T-helper 17 cell (primary cell): ENCODE measurements at regions not wholly inside any gene's neighbourhood (a gene's known extent, or its start where the extent isn't known, plus 50 kb on each side); places are given as distances from the start of the nearest gene placed in this dataset.
"Not testable (repeated sequence)": the region's sequence is repeated elsewhere in the genome, so short reads cannot be mapped to it uniquely, and the experiment has no call there.

Experiments
- ATAC-seq: fragments of 150-1000 bp; cut with Tn5 transposase; 2 replicates; pipeline ENCODE4 v1.10.0; 2021; ENCODE audit warnings: mild to moderate bottlenecking, moderate library complexity
- DNase-seq, 3 donors: peaks; one replicate each; pipeline versions ENCODE4 v3.0.0 to v3.0.0-alpha.2; 2020 to 2021
- H3K9me3 ChIP-seq: one replicate; pipeline ENCODE4 v1.7.0; 2013; ENCODE audit warnings: low read length, mild to moderate bottlenecking; ENCODE audit not compliant: control insufficient read depth, poor library complexity, severe bottlenecking
- H3K27ac Mint-ChIP-seq: one replicate; pipeline ENCODE4 v1.8.0; 2022; ENCODE audit warnings: mild to moderate bottlenecking, moderate library complexity, mixed read lengths
- H3K27me3 Mint-ChIP-seq: one replicate; pipeline ENCODE4 v1.8.0; 2022; ENCODE audit warnings: mixed read lengths
- H3K36me3 Mint-ChIP-seq: one replicate; pipeline ENCODE4 v1.8.0; 2022; ENCODE audit warnings: low read depth, mixed read lengths
- H3K4me1 Mint-ChIP-seq: one replicate; pipeline ENCODE4 v1.8.0; 2022; ENCODE audit warnings: mild to moderate bottlenecking, mixed read lengths
- H3K4me3 Mint-ChIP-seq: one replicate; pipeline ENCODE4 v1.8.0; 2022; ENCODE audit warnings: mild to moderate bottlenecking, moderate library complexity, mixed read lengths

- DNase-seq, H3K27ac Mint-ChIP-seq, H3K9me3 ChIP-seq, ATAC-seq, H3K36me3 Mint-ChIP-seq, H3K27me3 Mint-ChIP-seq, H3K4me1 Mint-ChIP-seq, H3K4me3 Mint-ChIP-seq: not testable (repeated sequence)
Measured at GRCh38 chr13:86253497-86253896, 454.3 kb upstream of the SLITRK6 start.

- not testable (repeated sequence) for H3K27me3 Mint-ChIP-seq, H3K4me1 Mint-ChIP-seq, H3K36me3 Mint-ChIP-seq, H3K4me3 Mint-ChIP-seq, ATAC-seq, DNase-seq, H3K27ac Mint-ChIP-seq, H3K9me3 ChIP-seq
Measured at GRCh38 chr13:86255820-86256219, 456.6 kb upstream of the SLITRK6 start.

DNA sequence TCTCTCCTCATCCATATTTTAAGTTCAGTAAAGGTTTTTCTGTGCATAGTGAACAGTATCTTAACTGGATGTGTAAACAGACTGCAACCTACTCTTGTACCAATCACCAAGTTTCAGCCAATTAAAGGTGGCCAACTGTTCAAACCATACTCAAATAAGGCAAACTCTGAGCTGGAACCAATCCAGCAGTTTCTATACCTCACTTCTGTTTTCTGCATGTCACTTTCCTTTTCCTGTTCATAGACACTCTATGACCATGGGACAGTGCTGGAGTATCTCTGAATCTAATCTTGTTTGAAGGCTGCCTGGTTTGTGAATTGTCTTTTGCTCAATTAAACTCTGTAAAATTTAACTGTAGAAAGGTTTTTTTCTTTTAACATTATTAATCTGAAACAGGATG, 470.3 kb upstream of the SLITRK6 start:
- no peaks in the 10 kb centered on the region for H3K27me3 Mint-ChIP-seq
- ATAC-seq, result no peak
- no peak overlapping the region for H3K27ac Mint-ChIP-seq
- H3K36me3 Mint-ChIP-seq, result no peaks in the 10 kb centered on the region
- no peaks in the 10 kb centered on the region for H3K4me1 Mint-ChIP-seq
- no peak overlapping the region for H3K4me3 Mint-ChIP-seq
- no peaks in the 10 kb centered on the region for H3K9me3 ChIP-seq
- no peak for DNase-seq

GRCh38 chr13:86282442-86282841, 483.2 kb upstream of the SLITRK6 start:
- no peaks in the 10 kb centered on the region for H3K4me1 Mint-ChIP-seq
- DNase-seq (no peak), ATAC-seq (no peak)
- no peaks in the 10 kb centered on the region for H3K27me3 Mint-ChIP-seq
- H3K27ac Mint-ChIP-seq, result no peak overlapping the region
- H3K9me3 ChIP-seq, result no peaks in the 10 kb centered on the region
- H3K36me3 Mint-ChIP-seq, result no peaks in the 10 kb centered on the region
- no peak overlapping the region for H3K4me3 Mint-ChIP-seq

DNA sequence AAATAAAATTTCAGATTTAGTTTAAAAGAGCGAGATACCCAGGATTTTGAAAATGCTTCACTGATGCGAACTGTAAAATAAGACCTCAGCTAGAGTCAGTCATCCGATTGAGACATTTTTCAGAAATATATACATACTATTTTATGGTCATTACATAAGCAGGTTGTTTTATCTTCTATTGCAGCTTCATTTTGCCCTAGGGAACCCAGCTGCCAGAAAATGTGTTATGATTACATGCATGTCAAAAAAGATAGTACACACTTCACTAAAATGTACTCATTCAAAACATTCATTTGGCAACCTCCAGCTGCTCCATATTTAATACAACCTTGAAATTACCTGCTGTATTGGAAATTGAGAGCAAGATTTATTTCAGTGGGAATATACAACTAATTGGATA, 483.8 kb upstream of the SLITRK6 start:
- H3K27me3 Mint-ChIP-seq, result no peaks in the 10 kb centered on the region
- no peaks in the 10 kb centered on the region for H3K9me3 ChIP-seq
- no peak overlapping the region for H3K4me3 Mint-ChIP-seq
- H3K4me1 Mint-ChIP-seq, result no peaks in the 10 kb centered on the region
- no peaks in the 10 kb centered on the region for H3K36me3 Mint-ChIP-seq
- ATAC-seq, result no peak
- no peak for DNase-seq
- no peak overlapping the region for H3K27ac Mint-ChIP-seq

- Mint-ChIP-seq H3K4me1 (no peaks in the 10 kb centered on the region), H3K27me3 (no peaks in the 10 kb centered on the region), H3K4me3 (no peak overlapping the region), H3K27ac (no peak overlapping the region), H3K36me3 (no peaks in the 10 kb centered on the region)
- ATAC-seq (no peak), DNase-seq (no peak)
- no peaks in the 10 kb centered on the region for H3K9me3 ChIP-seq
Measured at GRCh38 chr13:86298725-86299124, 499.5 kb upstream of the SLITRK6 start.

DNA sequence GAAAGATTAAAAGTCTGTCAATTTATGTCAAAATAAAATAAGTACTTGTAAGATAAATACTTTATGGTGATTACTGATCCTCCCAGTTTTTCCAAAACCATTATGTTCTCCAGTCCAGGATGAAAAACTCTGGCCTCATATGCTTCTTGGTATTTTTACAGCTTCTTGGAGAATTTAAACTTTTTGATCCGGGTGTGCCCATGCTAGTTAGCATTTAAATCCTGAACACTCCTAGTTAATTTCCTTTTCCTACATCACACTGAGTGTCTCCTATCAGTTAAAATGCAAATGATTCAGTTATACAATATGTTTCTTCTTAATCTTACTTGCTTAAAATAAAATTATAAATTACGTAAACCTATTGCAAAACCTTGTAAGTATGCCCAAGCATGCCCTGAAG, 499.9 kb upstream of the SLITRK6 start:
- no peaks in the 10 kb centered on the region for H3K4me1 Mint-ChIP-seq
- DNase-seq (no peak), ATAC-seq (no peak)
- no peak overlapping the region for H3K4me3 Mint-ChIP-seq
- H3K27me3 Mint-ChIP-seq, result no peaks in the 10 kb centered on the region
- H3K27ac Mint-ChIP-seq, result no peak overlapping the region
- no peaks in the 10 kb centered on the region for H3K9me3 ChIP-seq
- no peaks in the 10 kb centered on the region for H3K36me3 Mint-ChIP-seq

- H3K36me3 Mint-ChIP-seq, result no peaks in the 10 kb centered on the region
- no peak for DNase-seq
- H3K27me3 Mint-ChIP-seq, result no peaks in the 10 kb centered on the region
- ATAC-seq, result no peak
- H3K4me3 Mint-ChIP-seq, result no peak overlapping the region
- H3K27ac Mint-ChIP-seq, result no peak overlapping the region
- H3K9me3 ChIP-seq, result no peaks in the 10 kb centered on the region
- no peaks in the 10 kb centered on the region for H3K4me1 Mint-ChIP-seq
Measured at GRCh38 chr13:86309881-86310280, 510.7 kb upstream of the SLITRK6 start.

DNA sequence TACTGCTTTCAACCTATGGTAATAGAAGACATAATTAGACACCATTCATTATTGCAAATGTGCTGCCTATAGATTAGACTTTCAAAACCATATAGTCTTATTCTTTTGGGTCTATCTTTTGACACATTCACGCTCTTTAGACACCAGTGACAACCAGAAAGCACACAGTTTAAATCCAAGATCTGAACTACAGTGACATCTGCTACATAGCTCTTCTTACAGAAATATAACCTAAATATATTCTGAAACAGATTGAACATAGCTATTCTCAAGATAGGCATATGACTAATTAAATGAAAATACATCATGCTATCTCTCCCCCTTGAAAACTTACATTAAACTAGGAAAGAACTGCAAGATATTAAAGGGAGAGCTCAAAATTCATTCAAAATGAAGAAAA, 514.2 kb upstream of the SLITRK6 start:
- no peaks in the 10 kb centered on the region for H3K36me3 Mint-ChIP-seq
- H3K4me1 Mint-ChIP-seq, result no peaks in the 10 kb centered on the region
- no peaks in the 10 kb centered on the region for H3K27me3 Mint-ChIP-seq
- no peaks in the 10 kb centered on the region for H3K9me3 ChIP-seq
- ATAC-seq (no peak), DNase-seq (no peak)
- H3K27ac Mint-ChIP-seq, result no peak overlapping the region
- no peak overlapping the region for H3K4me3 Mint-ChIP-seq

DNA sequence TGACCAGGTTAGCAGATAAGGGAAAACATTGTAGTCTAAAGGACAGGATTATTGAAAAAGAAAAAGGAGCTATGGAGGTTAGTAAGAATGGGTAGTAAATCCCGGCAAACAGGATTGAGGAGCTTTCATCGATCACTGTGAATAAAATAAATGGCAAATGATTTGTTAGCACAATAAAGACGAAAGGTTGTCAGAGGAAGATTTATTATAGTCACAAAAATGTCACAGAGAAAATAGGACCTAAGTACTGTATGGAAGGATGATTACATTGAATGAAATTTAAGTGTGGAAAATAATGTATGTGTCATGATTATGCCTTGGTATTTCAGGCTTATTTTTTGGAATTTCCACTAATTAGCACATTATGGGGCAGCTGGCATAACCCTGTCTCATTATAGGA, 519.2 kb upstream of the SLITRK6 start:
- Mint-ChIP-seq H3K27me3 (no peaks in the 10 kb centered on the region), H3K4me1 (no peaks in the 10 kb centered on the region), H3K4me3 (no peak overlapping the region), H3K36me3 (no peaks in the 10 kb centered on the region), H3K27ac (no peak overlapping the region)
- DNase-seq, result no peak
- H3K9me3 ChIP-seq, result no peaks in the 10 kb centered on the region
- ATAC-seq, result no peak

DNA sequence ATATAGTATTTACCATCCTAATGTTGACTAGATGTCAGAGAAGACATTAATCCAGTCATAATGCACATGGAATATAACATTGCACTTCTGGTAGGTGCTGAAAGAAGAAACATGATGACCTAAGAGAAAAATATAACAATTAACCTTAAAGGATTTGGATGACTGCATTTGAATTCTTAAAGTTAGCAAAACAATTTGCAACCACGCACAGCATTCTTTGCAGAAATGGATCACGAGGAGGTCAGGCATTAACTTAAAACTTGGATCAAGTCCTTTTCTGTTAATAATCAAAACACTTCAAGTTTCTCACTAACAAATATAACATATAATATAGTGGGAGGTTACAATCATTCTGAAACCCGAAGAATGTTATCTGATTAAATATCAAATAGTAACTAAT, 525.0 kb upstream of the SLITRK6 start:
- DNase-seq (no peak), ATAC-seq (no peak)
- Mint-ChIP-seq H3K27ac (no peak overlapping the region), H3K36me3 (no peaks in the 10 kb centered on the region), H3K27me3 (no peaks in the 10 kb centered on the region), H3K4me1 (no peaks in the 10 kb centered on the region), H3K4me3 (no peak overlapping the region)
- H3K9me3 ChIP-seq, result no peaks in the 10 kb centered on the region

DNA sequence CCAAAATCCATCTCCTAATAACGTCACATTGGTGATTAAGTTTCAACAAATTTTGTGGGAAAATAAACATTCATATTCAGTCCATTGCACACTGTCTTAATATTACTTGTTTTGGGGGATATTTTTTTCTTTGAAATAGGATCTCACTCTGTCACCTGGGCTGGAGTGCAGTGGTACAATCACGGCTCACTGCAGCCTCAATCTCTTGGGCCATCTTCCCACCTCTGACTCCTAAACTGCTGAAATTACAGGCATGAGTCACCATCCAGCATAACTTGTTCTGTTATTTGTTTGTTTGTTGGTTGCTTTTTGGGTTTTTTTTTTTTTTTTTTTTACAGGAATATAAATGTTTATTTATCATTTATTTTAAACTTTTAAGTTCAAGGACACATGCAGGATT, 556.1 kb upstream of the SLITRK6 start:
- H3K27me3 Mint-ChIP-seq, result no peaks in the 10 kb centered on the region
- DNase-seq, result no peak
- H3K4me1 Mint-ChIP-seq, result no peaks in the 10 kb centered on the region
- no peak overlapping the region for H3K27ac Mint-ChIP-seq
- no peak overlapping the region for H3K4me3 Mint-ChIP-seq
- H3K9me3 ChIP-seq, result no peaks in the 10 kb centered on the region
- H3K36me3 Mint-ChIP-seq, result no peaks in the 10 kb centered on the region
- ATAC-seq, result no peak

DNA sequence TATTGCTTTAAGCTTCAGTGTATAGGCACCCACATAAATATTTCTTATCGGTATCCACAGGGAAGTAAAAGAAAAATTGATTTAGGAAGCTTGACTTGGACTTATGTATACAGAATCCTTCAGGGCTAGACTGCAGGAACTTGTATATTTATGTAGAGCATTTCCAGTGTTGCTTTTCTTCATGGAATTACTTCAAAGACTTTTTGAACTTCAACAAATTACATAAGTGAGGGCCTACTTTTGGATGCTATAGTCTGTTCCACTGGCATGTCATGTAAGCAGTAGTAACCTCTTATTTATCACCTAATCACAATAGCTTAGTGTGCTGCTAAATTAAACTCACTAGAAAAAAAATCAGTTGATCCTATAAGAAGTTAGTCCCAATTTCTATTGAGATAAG, 557.9 kb upstream of the SLITRK6 start:
- no peaks in the 10 kb centered on the region for H3K36me3 Mint-ChIP-seq
- DNase-seq (no peak), ATAC-seq (no peak)
- H3K27ac Mint-ChIP-seq, result no peak overlapping the region
- no peak overlapping the region for H3K4me3 Mint-ChIP-seq
- H3K4me1 Mint-ChIP-seq, result no peaks in the 10 kb centered on the region
- no peaks in the 10 kb centered on the region for H3K27me3 Mint-ChIP-seq
- no peaks in the 10 kb centered on the region for H3K9me3 ChIP-seq

DNA sequence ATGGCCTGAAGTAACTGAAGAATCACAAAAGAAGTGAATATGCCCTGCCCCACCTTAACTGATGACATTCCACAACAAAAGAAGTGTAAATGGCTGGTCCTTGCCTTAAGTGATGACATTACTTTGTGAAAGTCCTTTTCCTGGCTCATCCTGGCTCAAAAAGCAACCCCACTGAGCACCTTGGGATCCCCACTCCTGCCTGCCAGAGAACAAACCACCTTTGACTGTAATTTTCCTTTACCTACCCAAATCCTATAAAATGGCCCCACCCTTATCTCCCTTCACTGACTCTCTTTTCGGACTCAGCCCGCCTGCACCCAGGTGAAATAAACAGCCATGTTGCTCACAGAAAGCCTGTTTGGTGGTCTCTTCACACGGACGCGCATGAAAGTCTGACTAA, 564.5 kb upstream of the SLITRK6 start:
- not testable (repeated sequence) for ATAC-seq, H3K36me3 Mint-ChIP-seq, H3K4me3 Mint-ChIP-seq, DNase-seq, H3K4me1 Mint-ChIP-seq, H3K9me3 ChIP-seq, H3K27ac Mint-ChIP-seq, H3K27me3 Mint-ChIP-seq

- Mint-ChIP-seq H3K36me3 (no peaks in the 10 kb centered on the region), H3K27me3 (no peaks in the 10 kb centered on the region), H3K4me3 (no peak overlapping the region), H3K4me1 (no peaks in the 10 kb centered on the region), H3K27ac (no peak overlapping the region)
- ATAC-seq (no peak), DNase-seq (no peak)
- no peaks in the 10 kb centered on the region for H3K9me3 ChIP-seq
Measured at GRCh38 chr13:86368924-86369323, 569.7 kb upstream of the SLITRK6 start.
